ENCODE measurements at regions not wholly inside any gene's neighbourhood (a gene's known extent, or its start where the extent isn't known, plus 50 kb on each side); places are given as distances from the start of the nearest gene placed in this dataset.

GRCh38 chr3:59514865-59515482 is 465.1 kb upstream of the CFAP20DC start:
- TF ChIP-seq YY1 (IDR thresholded peaks at IDR 0.05; ENCODE audit: insufficient read depth, insufficient read length) (no peak), ZNF274 (IDR thresholded peaks at IDR 0.05; ENCODE audit: low read depth, low read length) (no peak), SUZ12 (IDR thresholded peaks at IDR 0.05; ENCODE audit: extremely low read depth, insufficient read depth, insufficient read length) (no peak)
